Neural progenitor cell (in vitro differentiated cells): ENCODE measurements at regions not wholly inside any gene's neighbourhood (a gene's known extent, or its start where the extent isn't known, plus 50 kb on each side); places are given as distances from the start of the nearest gene placed in this dataset.

Source experiments
- EZH2 ChIP-seq: fragments of 200-600 bp; sonication (generic); IDR thresholded peaks from 2 replicates; pipeline ENCODE4 v1.6.1; 2017; ENCODE audit warnings: antibody characterized with exemption, mild to moderate bottlenecking, moderate library complexity
- TF ChIP-seq, protein P1 (sequence below): fragments of 200-600 bp; sonication (generic); IDR thresholded peaks from 2 replicates; pipeline ENCODE4 v1.5.1; 2017; ENCODE audit warnings: antibody characterized with exemption, mild to moderate bottlenecking

DNA sequence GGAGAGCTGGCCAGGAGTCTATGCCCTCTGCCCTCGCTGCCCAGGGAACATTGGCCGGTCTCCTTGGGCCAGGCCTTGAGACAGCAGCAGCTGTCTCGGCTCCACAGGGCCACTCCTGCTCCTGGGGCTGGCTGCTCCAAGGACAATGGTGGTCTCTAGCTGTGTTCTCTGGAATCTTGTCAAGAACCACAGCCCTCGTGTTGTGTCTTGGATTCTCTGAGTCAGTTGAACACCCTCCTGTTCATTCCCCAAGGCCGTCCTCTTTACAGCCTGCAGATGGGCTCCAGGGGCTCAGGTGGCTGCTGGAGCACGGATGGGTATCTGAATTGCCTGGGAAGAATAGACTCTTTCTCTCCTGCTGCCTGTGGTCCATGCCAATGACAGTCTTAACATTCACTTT is 511.1 kb downstream of the GLRX3 start:
- TF ChIP-seq, protein P1, sequence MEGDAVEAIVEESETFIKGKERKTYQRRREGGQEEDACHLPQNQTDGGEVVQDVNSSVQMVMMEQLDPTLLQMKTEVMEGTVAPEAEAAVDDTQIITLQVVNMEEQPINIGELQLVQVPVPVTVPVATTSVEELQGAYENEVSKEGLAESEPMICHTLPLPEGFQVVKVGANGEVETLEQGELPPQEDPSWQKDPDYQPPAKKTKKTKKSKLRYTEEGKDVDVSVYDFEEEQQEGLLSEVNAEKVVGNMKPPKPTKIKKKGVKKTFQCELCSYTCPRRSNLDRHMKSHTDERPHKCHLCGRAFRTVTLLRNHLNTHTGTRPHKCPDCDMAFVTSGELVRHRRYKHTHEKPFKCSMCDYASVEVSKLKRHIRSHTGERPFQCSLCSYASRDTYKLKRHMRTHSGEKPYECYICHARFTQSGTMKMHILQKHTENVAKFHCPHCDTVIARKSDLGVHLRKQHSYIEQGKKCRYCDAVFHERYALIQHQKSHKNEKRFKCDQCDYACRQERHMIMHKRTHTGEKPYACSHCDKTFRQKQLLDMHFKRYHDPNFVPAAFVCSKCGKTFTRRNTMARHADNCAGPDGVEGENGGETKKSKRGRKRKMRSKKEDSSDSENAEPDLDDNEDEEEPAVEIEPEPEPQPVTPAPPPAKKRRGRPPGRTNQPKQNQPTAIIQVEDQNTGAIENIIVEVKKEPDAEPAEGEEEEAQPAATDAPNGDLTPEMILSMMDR: no peak
- no peak for TF ChIP-seq EZH2
